HG02870 (cell line): ENCODE measurements at regions not wholly inside any gene's neighbourhood (a gene's known extent, or its start where the extent isn't known, plus 50 kb on each side); places are given as distances from the start of the nearest gene placed in this dataset.

ENCODE experiments used
- ATAC-seq: cut with Tn5 transposase; IDR thresholded peaks from one replicate; pipeline ENCODE4 v1.9.1; 2021; ENCODE audit warnings: mild to moderate bottlenecking, moderate library complexity; ENCODE audit not compliant: unreplicated experiment

GRCh38 chr22:47588578-47588960 is 826.1 kb downstream of the TBC1D22A start:
- ATAC-seq, result no peak

- no peak for ATAC-seq
Observed at GRCh38 chr22:47587861-47588577, 825.6 kb downstream of the TBC1D22A start.

- no peak for ATAC-seq
Observed at GRCh38 chr22:47587361-47587760, 824.9 kb downstream of the TBC1D22A start.

DNA sequence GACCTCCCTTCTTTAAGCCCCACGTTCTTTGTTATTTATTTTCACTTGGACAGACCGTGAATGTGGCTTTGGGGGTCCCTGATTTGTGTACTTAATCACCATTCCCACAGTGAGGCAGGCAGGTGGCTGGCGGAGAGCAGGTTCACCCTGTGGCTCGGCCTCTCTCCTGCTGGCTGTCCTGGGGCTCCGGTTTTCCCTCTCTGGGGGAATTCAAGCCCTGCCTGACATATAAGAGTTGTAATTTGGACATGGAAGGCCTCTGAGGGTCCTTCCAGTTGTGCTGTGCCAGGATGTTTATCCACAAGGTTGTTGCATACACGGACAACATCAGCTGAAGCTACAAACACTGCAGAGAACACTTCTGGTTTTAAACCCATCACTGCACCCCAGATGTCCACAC is 824.5 kb downstream of the TBC1D22A start:
- no peak for ATAC-seq

DNA sequence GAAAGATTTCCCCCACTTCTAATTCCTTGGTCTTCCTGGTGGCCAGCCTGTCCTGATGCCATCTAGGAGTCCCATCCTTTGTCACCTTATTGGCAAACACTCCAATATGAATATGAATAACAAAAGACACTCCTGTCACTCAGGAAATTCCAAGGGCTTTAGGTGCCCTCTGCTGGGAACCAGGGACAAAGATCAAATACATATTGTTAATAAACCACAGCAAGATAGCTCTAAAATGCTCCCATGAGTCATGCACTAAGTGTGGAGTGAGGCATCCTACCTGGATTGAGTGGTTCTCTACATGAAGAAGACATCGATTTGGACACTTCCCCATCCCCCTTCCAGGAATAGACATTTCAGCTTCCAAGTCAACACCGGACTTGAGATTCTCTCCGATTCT is 823.6 kb downstream of the TBC1D22A start:
- ATAC-seq, result no peak

DNA sequence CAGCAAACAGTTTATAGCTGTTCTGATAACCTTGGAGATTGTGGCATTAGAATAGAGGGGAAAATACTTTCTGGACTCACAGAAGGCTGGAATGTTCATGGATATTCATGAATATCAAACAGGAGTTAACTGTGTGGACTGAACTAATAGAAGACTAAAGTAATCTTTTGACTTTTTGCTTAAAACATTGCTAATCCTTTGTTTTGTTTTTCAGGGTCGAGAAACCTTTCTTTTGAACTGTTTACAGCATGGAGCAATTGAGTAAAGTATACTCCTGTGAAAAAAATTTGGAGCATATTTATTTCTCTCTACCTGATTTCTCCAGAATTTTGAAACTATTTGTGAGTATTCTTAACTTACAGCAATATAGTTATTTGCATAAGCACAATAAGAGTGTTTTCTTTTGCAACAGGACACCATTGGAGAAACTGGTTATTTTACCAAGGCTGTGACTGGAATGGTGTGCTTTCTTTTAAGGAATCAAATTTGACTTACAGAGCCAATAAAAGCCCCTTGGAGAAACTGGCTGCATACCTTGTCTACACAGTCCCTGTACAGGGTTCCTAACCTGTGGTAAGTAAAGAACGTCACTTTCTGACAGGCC is 821.6 kb downstream of the TBC1D22A start:
- no peak for ATAC-seq

GRCh38 chr22:47582067-47582466 is 819.6 kb downstream of the TBC1D22A start:
- ATAC-seq, result no peak

GRCh38 chr22:47580121-47580520 is 817.7 kb downstream of the TBC1D22A start:
- no peak for ATAC-seq

DNA sequence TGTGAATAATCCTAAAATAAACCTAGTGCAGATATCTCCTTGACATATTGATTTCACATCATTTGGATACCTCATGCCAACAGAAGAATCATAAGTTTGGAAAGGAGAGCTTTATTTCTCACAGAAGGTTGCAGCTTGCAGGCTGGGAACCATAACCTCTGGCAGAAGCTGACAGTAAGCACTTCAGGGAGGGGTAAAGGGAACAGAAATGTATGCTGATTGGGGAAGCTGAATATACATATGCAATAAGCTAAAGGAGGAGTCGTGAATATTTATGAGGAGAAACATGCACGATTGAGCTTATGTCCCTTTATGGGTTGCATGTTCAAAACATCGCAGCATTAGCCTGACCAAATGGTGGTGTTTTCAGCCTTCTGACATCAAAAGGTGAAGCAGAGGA is 814.5 kb downstream of the TBC1D22A start:
- no peak for ATAC-seq

DNA sequence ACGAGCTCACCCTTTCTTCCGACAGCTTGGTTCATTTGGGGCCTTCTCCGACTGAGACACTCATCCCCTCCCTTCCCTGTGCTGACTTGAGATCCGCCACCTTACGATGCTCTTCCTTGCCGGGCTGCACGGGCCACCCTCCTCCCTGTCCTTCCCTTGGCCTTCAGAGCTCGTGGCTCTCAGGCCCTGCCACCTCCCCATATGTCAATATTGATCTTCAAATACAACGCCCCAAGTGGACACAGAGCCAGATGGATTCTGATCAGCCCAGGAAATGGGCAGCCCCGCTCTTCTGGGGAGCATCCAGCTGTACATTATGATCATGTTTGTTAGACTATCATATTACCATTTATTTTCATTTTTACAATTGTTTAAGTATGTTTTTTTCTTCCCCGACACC is 812.8 kb downstream of the TBC1D22A start:
- no peak for ATAC-seq

DNA sequence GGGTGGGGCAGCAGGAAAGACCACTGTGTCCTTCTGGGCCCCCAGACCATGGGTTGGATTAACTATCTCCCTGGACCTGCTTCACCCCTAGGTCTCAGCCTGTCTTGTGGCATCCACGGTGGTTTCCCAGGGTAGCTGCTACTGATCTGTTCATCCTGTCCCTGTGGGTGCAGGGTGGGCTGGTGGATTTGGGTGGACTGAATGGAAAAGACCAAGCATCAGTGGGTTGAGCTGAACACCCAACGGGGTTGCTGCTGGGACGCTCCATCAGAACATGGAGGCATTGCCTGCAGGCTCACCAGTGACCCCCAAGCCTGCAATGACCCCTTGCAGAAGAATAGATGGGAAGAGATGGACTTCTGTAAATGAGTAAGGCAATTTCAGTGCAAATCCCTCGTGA is 812.1 kb downstream of the TBC1D22A start:
- ATAC-seq, result no peak

GRCh38 chr22:47573141-47573540 is 810.7 kb downstream of the TBC1D22A start:
- ATAC-seq, result no peak

- ATAC-seq, result no peak
Observed at GRCh38 chr22:47572443-47572842, 810.0 kb downstream of the TBC1D22A start.

DNA sequence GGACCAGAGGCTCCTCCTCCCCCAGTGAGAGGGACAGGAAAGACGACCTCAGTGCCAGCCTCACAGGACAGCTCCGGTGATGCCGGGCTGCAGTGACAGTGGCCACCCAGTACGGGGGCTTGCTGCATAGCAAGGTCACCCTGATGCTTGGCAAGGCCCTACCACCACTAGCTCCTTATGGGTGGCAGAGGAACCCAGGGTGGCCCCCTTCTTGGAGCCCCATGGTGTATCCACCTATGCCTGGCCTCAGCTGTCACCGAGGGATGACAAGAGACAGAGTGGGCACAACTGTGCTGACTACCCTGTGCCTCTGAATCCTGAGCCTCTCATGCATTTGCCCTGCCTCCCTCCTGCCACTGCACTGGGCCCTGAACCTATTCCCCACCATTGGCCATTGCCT is 809.2 kb downstream of the TBC1D22A start:
- no peak for ATAC-seq

GRCh38 chr22:47570851-47571250 is 808.4 kb downstream of the TBC1D22A start:
- ATAC-seq, result no peak

GRCh38 chr22:47570300-47570685 is 807.8 kb downstream of the TBC1D22A start:
- ATAC-seq, result no peak

GRCh38 chr22:47569389-47570299 is 807.2 kb downstream of the TBC1D22A start:
- ATAC-seq, result no peak

DNA sequence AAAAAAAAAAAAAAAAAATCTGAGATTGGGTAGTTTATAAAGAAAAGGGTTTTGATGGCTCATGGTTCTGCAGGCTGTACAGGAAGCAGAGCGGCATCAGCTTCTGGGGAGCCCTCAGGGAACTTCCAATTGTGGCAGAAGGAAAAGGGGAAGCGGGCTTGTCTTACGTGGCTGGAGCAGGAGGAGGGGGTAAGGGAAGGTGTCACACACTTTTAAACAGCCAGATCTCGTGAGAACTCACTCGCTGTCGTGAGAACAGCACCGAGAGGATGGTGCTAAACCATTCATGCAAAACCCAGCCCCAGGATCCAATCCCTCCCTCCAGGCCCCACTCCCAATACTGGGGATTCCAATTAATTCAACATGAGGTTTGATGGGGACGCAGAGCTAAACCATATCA is 806.2 kb downstream of the TBC1D22A start:
- ATAC-seq, result no peak

GRCh38 chr22:47567126-47568090 is 805.0 kb downstream of the TBC1D22A start:
- ATAC-seq, result no peak

- no peak for ATAC-seq
Observed at GRCh38 chr22:47566491-47566890, 804.0 kb downstream of the TBC1D22A start.

DNA sequence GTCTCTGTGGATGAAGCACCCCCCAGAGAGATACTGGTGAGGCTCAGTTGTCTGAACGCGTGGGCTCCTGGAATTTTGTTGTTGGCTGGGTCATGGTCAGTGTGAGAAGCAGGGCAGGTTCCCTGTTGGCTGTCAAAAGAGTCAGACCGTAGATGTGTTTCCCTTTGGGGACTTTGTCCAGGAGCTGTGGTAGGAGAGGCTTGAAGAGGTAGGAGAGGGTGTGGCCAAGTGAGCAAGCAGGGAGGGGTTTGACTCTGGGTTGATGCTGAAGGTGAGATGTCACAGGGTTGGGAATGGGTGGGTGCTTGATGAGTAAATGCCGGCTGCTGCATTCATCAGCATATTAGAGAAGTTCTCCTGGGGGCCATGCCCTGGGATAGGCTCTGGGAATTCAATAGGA is 803.2 kb downstream of the TBC1D22A start:
- no peak for ATAC-seq
